ENCODE measurements at regions not wholly inside any gene's neighbourhood (a gene's known extent, or its start where the extent isn't known, plus 50 kb on each side); places are given as distances from the start of the nearest gene placed in this dataset.

GRCh38 chr6:101079696-101080270 is 198.7 kb upstream of the ASCC3 start:
- H3K4me3 ChIP-seq (replicated peaks; ENCODE audit: low read depth, low read length), result no peak overlapping the region
- H3K27me3 ChIP-seq (replicated peaks; ENCODE audit: control insufficient read depth, insufficient read depth, low read length), result no peaks in the 10 kb centered on the region
- DNase-seq (ENCODE audit: extremely low read depth, insufficient read length), result no peak
- H3K36me3 ChIP-seq (ENCODE audit: control insufficient read depth, insufficient read depth, low read length), result no peaks in the 10 kb centered on the region
- no peak for TF ChIP-seq CTCF (IDR thresholded peaks at IDR 0.05; ENCODE audit: insufficient read depth, low read length, poor library complexity, severe bottlenecking)

GRCh38 chr6:101080597-101080996 is 199.5 kb upstream of the ASCC3 start:
- no peak overlapping the region for H3K4me3 ChIP-seq (replicated peaks; ENCODE audit: low read depth, low read length)
- H3K36me3 ChIP-seq (ENCODE audit: control insufficient read depth, insufficient read depth, low read length), result no peaks in the 10 kb centered on the region
- TF ChIP-seq CTCF (IDR thresholded peaks at IDR 0.05; ENCODE audit: insufficient read depth, low read length, poor library complexity, severe bottlenecking), result no peak
- no peaks in the 10 kb centered on the region for H3K27me3 ChIP-seq (replicated peaks; ENCODE audit: control insufficient read depth, insufficient read depth, low read length)
- DNase-seq (ENCODE audit: extremely low read depth, insufficient read length), result no peak

- no peak overlapping the region for H3K4me3 ChIP-seq (replicated peaks; ENCODE audit: low read depth, low read length)
- no peaks in the 10 kb centered on the region for H3K36me3 ChIP-seq (ENCODE audit: control insufficient read depth, insufficient read depth, low read length)
- DNase-seq (ENCODE audit: extremely low read depth, insufficient read length), result no peak
These were observed 202.5 kb upstream of the ASCC3 start for GRCh38 chr6:101083533-101084175.

GRCh38 chr6:101085327-101085726 is 204.2 kb upstream of the ASCC3 start:
- DNase-seq (ENCODE audit: extremely low read depth, insufficient read length), result no peak
- H3K4me3 ChIP-seq (replicated peaks; ENCODE audit: low read depth, low read length), result no peak overlapping the region
- no peaks in the 10 kb centered on the region for H3K36me3 ChIP-seq (ENCODE audit: control insufficient read depth, insufficient read depth, low read length)
- no peaks in the 10 kb centered on the region for H3K27me3 ChIP-seq (replicated peaks; ENCODE audit: control insufficient read depth, insufficient read depth, low read length)
- no peak for TF ChIP-seq CTCF (IDR thresholded peaks at IDR 0.05; ENCODE audit: insufficient read depth, low read length, poor library complexity, severe bottlenecking)

More at GRCh38 chr6:101083533-101084175, 202.5 kb upstream of the ASCC3 start:
- TF ChIP-seq CTCF (IDR thresholded peaks at IDR 0.05; ENCODE audit: insufficient read depth, low read length, poor library complexity, severe bottlenecking), result no peak
- no peaks in the 10 kb centered on the region for H3K27me3 ChIP-seq (replicated peaks; ENCODE audit: control insufficient read depth, insufficient read depth, low read length)

GRCh38 chr6:101086473-101086872 is 205.3 kb upstream of the ASCC3 start:
- TF ChIP-seq CTCF (IDR thresholded peaks at IDR 0.05; ENCODE audit: insufficient read depth, low read length, poor library complexity, severe bottlenecking), result no peak
- no peak overlapping the region for H3K4me3 ChIP-seq (replicated peaks; ENCODE audit: low read depth, low read length)
- no peaks in the 10 kb centered on the region for H3K36me3 ChIP-seq (ENCODE audit: control insufficient read depth, insufficient read depth, low read length)
- DNase-seq (ENCODE audit: extremely low read depth, insufficient read length), result no peak
- H3K27me3 ChIP-seq (replicated peaks; ENCODE audit: control insufficient read depth, insufficient read depth, low read length), result no peaks in the 10 kb centered on the region
